HepG2 (cell line): ENCODE measurements at regions not wholly inside any gene's neighbourhood (a gene's known extent, or its start where the extent isn't known, plus 50 kb on each side); places are given as distances from the start of the nearest gene placed in this dataset.

Experiments
- BCL6 ChIP-seq: IDR thresholded peaks from 2 replicates; pipeline ENCODE4 v1.6.1; 2016; ENCODE audit warnings: missing genetic modification reagents, missing compliant biosample characterization
- BRCA1 ChIP-seq: sonication (generic); formaldehyde crosslinking; IDR thresholded peaks from 2 replicates; pipeline ENCODE4 v1.4.0; 2020; ENCODE audit warnings: missing genetic modification reagents
- CENPX ChIP-seq: sonication (generic); formaldehyde crosslinking; IDR thresholded peaks from 2 replicates; pipeline ENCODE4 v1.9.0; 2021; ENCODE audit warnings: mild to moderate bottlenecking, missing genetic modification reagents, moderate library complexity
- FOXA3 ChIP-seq: IDR thresholded peaks from 2 replicates; pipeline ENCODE4 v1.6.1; 2016; ENCODE audit warnings: missing genetic modification reagents, missing compliant biosample characterization
- HES4 ChIP-seq: sonication (generic); formaldehyde crosslinking; IDR thresholded peaks from 2 replicates; pipeline ENCODE4 v1.9.0; 2021; ENCODE audit warnings: mild to moderate bottlenecking, missing genetic modification reagents, borderline replicate concordance
- HIVEP1 ChIP-seq: sonication (generic); formaldehyde crosslinking; IDR thresholded peaks from 2 replicates; pipeline ENCODE4 v1.4.0; 2020; ENCODE audit warnings: mild to moderate bottlenecking, missing genetic modification reagents
- IKZF1 ChIP-seq: fragments of 450-650 bp; IDR thresholded peaks from 2 replicates; pipeline ENCODE4 v1.7.1; 2016
- MATR3 ChIP-seq: sonication (generic); formaldehyde crosslinking; IDR thresholded peaks from 2 replicates; pipeline ENCODE4 v1.4.0; 2020; ENCODE audit warnings: missing genetic modification reagents
- MAZ ChIP-seq, 2 experiments: sonication (generic) in 1 of 2; formaldehyde crosslinking in 1 of 2; IDR thresholded peaks; 2 replicates each; pipeline versions ENCODE4 v1.5.0 to v1.6.1; 2012 to 2020; ENCODE audit warnings: low read depth in 2 of 2, mild to moderate bottlenecking in 2 of 2, borderline replicate concordance in 1 of 2, improper control_type of control experiment in 1 of 2, low read length in 1 of 2, missing genetic modification reagents in 1 of 2, moderate library complexity in 1 of 2
- MEIS2 ChIP-seq: sonication (generic); formaldehyde crosslinking; IDR thresholded peaks from 2 replicates; pipeline ENCODE4 v1.9.0; 2021; ENCODE audit warnings: mild to moderate bottlenecking, missing genetic modification reagents
- POLR2G ChIP-seq: fragments of 200-400 bp; formaldehyde crosslinking; IDR thresholded peaks from 2 replicates; pipeline ENCODE4 v1.6.1; 2018; ENCODE audit warnings: mild to moderate bottlenecking, low read depth, low read length, moderate library complexity
- PTBP1 ChIP-seq: fragments of 200-400 bp; formaldehyde crosslinking; IDR thresholded peaks from 2 replicates; pipeline ENCODE4 v1.6.1; 2018; ENCODE audit warnings: low read length, low read depth; ENCODE audit not compliant: poor library complexity, severe bottlenecking
- RCOR2 ChIP-seq: IDR thresholded peaks from 2 replicates; pipeline ENCODE4 v1.6.1; 2016; ENCODE audit warnings: missing biosample characterization, missing genetic modification reagents
- ZNF160 ChIP-seq: sonication (generic); formaldehyde crosslinking; IDR thresholded peaks from 2 replicates; pipeline ENCODE4 v1.8.0; 2022; ENCODE audit warnings: mild to moderate bottlenecking, inconsistent platforms, missing genetic modification reagents
- ZNF205 ChIP-seq: IDR thresholded peaks from 2 replicates; pipeline ENCODE4 v1.6.1; 2018; ENCODE audit warnings: missing biosample characterization, missing genetic modification reagents
- ZNF496 ChIP-seq: sonication (generic); formaldehyde crosslinking; IDR thresholded peaks from 2 replicates; pipeline ENCODE4 v1.8.1; 2023; ENCODE audit warnings: mild to moderate bottlenecking, moderate library complexity, missing genetic modification reagents; ENCODE audit not compliant: insufficient replicate concordance
- ZNF720 ChIP-seq: sonication (generic); formaldehyde crosslinking; IDR thresholded peaks from 2 replicates; pipeline ENCODE4 v1.4.0; 2020; ENCODE audit warnings: missing genetic modification reagents
- ZNF777 ChIP-seq: sonication (generic); formaldehyde crosslinking; IDR thresholded peaks from 2 replicates; pipeline ENCODE4 v1.4.0; 2020; ENCODE audit warnings: missing genetic modification reagents
- TF ChIP-seq, protein P1 (sequence below): sonication (generic); formaldehyde crosslinking; conservative IDR thresholded peaks from 2 replicates; pipeline ENCODE4 v1.8.0; 2022; ENCODE audit warnings: missing genetic modification reagents
- TF ChIP-seq, protein P2 (sequence below): sonication (generic); formaldehyde crosslinking; IDR thresholded peaks from 2 replicates; pipeline ENCODE4 v1.5.0; 2020; ENCODE audit warnings: mild to moderate bottlenecking, missing genetic modification reagents
- TF ChIP-seq, protein P3 (sequence below): sonication (generic); formaldehyde crosslinking; conservative IDR thresholded peaks from 2 replicates; pipeline ENCODE4 v1.8.1; 2023; ENCODE audit warnings: missing genetic modification reagents

DNA sequence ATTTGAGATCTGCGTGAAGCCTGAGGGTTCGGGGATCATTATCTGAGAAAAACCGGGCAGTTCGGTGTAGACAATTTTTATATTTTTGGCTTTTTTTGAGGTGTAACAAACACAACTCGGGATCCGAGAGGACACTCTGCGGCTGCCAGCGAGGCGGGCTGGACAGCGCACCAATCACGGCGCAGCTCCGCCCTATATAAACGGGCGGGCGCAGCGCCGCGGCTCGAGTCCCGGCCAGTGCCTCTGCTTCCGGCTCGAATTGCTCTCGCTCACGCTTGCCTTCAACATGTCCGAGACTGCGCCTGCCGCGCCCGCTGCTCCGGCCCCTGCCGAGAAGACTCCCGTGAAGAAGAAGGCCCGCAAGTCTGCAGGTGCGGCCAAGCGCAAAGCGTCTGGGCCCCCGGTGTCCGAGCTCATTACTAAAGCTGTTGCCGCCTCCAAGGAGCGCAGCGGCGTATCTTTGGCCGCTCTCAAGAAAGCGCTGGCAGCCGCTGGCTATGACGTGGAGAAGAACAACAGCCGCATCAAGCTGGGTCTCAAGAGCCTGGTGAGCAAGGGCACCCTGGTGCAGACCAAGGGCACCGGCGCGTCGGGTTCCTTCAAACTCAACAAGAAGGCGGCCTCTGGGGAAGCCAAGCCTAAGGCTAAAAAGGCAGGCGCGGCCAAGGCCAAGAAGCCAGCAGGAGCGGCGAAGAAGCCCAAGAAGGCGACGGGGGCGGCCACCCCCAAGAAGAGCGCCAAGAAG is 69.0 kb downstream of the HFE start (continued):
- TF ChIP-seq MAZ (IDR thresholded peaks at IDR 0.05; ENCODE audit: borderline replicate concordance, low read depth, low read length) (no peak), MAZ (CRISPR knock-in tag; IDR thresholded peaks at IDR 0.05; ENCODE audit: low read depth) (peak; percentile 92), ZNF205 (CRISPR knock-in tag) (peak; percentile 91), BCL6 (CRISPR knock-in tag) (peak; percentile 74), HES4 (peak; percentile 95), MATR3 (CRISPR knock-in tag) (no peak), ZNF777 (CRISPR knock-in tag) (no peak; the same call in 1 of the 2 replicates), HIVEP1 (CRISPR knock-in tag) (peak; percentile 88), CENPX (CRISPR knock-in tag) (no peak), POLR2G (peak; percentile 99), MEIS2 (CRISPR knock-in tag) (peak; percentile 92), ZNF496 (CRISPR knock-in tag) (no peak), PTBP1 (peak; percentile 67), ZNF720 (CRISPR knock-in tag) (peak; percentile 85; the same call in 1 of the 2 replicates), FOXA3 (CRISPR knock-in tag) (peak; percentile 69), BRCA1 (CRISPR knock-in tag) (peak; percentile 94; the same call in 1 of the 2 replicates), RCOR2 (CRISPR knock-in tag) (no peak), ZNF160 (CRISPR knock-in tag) (peak; percentile 86; the same call in 1 of the 2 replicates), IKZF1 (no peak)
- TF ChIP-seq, protein P1, sequence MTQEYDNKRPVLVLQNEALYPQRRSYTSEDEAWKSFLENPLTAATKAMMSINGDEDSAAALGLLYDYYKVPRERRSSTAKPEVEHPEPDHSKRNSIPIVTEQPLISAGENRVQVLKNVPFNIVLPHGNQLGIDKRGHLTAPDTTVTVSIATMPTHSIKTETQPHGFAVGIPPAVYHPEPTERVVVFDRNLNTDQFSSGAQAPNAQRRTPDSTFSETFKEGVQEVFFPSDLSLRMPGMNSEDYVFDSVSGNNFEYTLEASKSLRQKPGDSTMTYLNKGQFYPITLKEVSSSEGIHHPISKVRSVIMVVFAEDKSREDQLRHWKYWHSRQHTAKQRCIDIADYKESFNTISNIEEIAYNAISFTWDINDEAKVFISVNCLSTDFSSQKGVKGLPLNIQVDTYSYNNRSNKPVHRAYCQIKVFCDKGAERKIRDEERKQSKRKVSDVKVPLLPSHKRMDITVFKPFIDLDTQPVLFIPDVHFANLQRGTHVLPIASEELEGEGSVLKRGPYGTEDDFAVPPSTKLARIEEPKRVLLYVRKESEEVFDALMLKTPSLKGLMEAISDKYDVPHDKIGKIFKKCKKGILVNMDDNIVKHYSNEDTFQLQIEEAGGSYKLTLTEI = no peak; the same call in 1 of the 2 replicates
- TF ChIP-seq, protein P2, sequence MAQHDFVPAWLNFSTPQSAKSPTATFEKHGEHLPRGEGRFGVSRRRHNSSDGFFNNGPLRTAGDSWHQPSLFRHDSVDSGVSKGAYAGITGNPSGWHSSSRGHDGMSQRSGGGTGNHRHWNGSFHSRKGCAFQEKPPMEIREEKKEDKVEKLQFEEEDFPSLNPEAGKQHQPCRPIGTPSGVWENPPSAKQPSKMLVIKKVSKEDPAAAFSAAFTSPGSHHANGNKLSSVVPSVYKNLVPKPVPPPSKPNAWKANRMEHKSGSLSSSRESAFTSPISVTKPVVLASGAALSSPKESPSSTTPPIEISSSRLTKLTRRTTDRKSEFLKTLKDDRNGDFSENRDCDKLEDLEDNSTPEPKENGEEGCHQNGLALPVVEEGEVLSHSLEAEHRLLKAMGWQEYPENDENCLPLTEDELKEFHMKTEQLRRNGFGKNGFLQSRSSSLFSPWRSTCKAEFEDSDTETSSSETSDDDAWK = no peak
- TF ChIP-seq, protein P3, sequence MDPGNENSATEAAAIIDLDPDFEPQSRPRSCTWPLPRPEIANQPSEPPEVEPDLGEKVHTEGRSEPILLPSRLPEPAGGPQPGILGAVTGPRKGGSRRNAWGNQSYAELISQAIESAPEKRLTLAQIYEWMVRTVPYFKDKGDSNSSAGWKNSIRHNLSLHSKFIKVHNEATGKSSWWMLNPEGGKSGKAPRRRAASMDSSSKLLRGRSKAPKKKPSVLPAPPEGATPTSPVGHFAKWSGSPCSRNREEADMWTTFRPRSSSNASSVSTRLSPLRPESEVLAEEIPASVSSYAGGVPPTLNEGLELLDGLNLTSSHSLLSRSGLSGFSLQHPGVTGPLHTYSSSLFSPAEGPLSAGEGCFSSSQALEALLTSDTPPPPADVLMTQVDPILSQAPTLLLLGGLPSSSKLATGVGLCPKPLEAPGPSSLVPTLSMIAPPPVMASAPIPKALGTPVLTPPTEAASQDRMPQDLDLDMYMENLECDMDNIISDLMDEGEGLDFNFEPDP (CRISPR knock-in tag) = peak; percentile 54; the same call in 1 of the 2 replicates
